Neutrophil (primary cell): ENCODE measurements at regions not wholly inside any gene's neighbourhood (a gene's known extent, or its start where the extent isn't known, plus 50 kb on each side); places are given as distances from the start of the nearest gene placed in this dataset.

Experiments used
- H3K27ac ChIP-seq: fragments of 200-600 bp; sonication (generic); 2 replicates; pipeline ENCODE4 v1.5.1; 2016; ENCODE audit warnings: mild to moderate bottlenecking, moderate library complexity
- H3K27me3 ChIP-seq: fragments of 200-600 bp; sonication (generic); 2 replicates; pipeline ENCODE4 v1.6.0; 2016; ENCODE audit warnings: mild to moderate bottlenecking
- H3K36me3 ChIP-seq: fragments of 200-600 bp; sonication (generic); 2 replicates; pipeline ENCODE4 v1.5.1; 2017
- H3K4me1 ChIP-seq, 2 experiments: fragments of 200-600 bp in 1 of 2; sonication (generic) in 1 of 2; 1 replicate in 1 of 2; 2 replicates in 1 of 2; pipeline versions ENCODE4 v1.5.1 to v1.6.1; 2013 to 2016; ENCODE audit warnings: low read depth in 1 of 2, low read length in 1 of 2, mild to moderate bottlenecking in 1 of 2, moderate library complexity in 1 of 2; ENCODE audit not compliant: control insufficient read depth in 1 of 2, insufficient read depth in 1 of 2
- H3K4me3 ChIP-seq, 2 experiments: fragments of 200-600 bp in 1 of 2; sonication (generic) in 1 of 2; 1 replicate in 1 of 2; 2 replicates in 1 of 2; pipeline ENCODE4 v1.5.1; 2013 to 2016; ENCODE audit warnings: low read depth in 1 of 2, low read length in 1 of 2, mild to moderate bottlenecking in 1 of 2, moderate library complexity in 1 of 2
- H3K9me3 ChIP-seq: fragments of 200-600 bp; sonication (generic); 2 replicates; pipeline ENCODE4 v1.5.1; 2016
- CTCF ChIP-seq: fragments of 200-600 bp; sonication (generic); IDR thresholded peaks from 2 replicates; pipeline ENCODE4 v1.5.1; 2016; ENCODE audit warnings: antibody characterized with exemption

DNA sequence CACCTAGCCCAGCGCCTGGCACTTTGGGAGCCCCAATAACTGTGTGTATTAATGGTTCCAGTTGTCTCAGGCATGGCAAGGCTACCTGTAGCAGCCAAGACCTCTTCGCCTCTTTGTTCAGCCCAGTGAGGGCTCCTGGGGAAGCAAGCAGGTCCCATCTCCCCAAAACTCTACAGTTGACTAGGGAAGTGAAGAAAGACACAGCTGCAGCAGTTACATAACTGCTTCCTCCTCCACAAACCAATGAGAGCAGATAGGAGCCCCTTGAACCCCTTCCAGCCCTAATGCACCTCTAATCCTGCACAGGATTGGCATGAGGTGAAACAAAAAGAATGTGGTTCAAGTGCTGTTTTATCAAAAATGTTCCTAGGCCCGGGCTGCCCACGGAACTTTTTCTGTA, 100.5 kb downstream of the SYF2 start:
- H3K27ac ChIP-seq, result peak overlapping the region; percentile 73
- H3K4me3 ChIP-seq, result peak overlapping the region; percentile 7 to 38
- TF ChIP-seq CTCF, result no peak
- H3K36me3 ChIP-seq, result no peaks in the 10 kb centered on the region
- H3K4me1 ChIP-seq, result peaks cover 47 to 49% of the 10 kb centered on the region in 2 experiments
- H3K9me3 ChIP-seq, result no peaks in the 10 kb centered on the region
- H3K27me3 ChIP-seq, result no peaks in the 10 kb centered on the region

- TF ChIP-seq CTCF, result no peak
- no peak overlapping the region for H3K4me3 ChIP-seq
- H3K36me3 ChIP-seq, result no peaks in the 10 kb centered on the region
- H3K9me3 ChIP-seq, result no peaks in the 10 kb centered on the region
- H3K4me1 ChIP-seq, result peaks cover 47 to 49% of the 10 kb centered on the region in 2 experiments
- H3K27ac ChIP-seq, result peak overlapping the region; percentile 73
- H3K27me3 ChIP-seq, result no peaks in the 10 kb centered on the region
Measured at GRCh38 chr1:25130895-25131294, 101.4 kb downstream of the SYF2 start.

DNA sequence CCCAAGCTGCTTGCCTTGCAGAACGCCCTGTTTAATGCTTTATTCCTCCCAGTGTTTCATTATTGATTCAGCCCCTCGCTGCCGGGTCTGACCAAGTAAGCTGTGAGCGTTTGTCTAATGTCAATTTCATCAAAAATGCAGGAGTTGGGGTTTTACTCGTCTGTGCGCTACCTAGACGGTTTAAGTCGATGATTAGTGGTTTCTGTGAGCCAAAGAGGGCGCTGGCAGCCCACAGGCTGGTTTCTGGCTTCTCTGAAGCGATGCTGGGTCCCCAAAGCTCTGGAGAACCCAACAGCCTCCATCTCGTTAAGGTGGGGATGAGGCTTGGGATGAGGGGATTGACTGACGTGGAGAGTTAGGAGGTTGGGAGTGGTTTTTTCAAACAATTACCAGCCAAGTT, 102.9 kb downstream of the SYF2 start:
- Histone ChIP-seq H3K4me3 (no peak overlapping the region), H3K27me3 (no peaks in the 10 kb centered on the region), H3K4me1 (peaks cover 47 to 49% of the 10 kb centered on the region in 2 experiments), H3K36me3 (no peaks in the 10 kb centered on the region), H3K27ac (no peak overlapping the region), H3K9me3 (no peaks in the 10 kb centered on the region)
- no peak for TF ChIP-seq CTCF

- no peaks in the 10 kb centered on the region for H3K36me3 ChIP-seq
- H3K27ac ChIP-seq, result peak overlapping the region; percentile 46
- H3K4me1 ChIP-seq, result peaks cover 47 to 49% of the 10 kb centered on the region in 2 experiments
- no peak for TF ChIP-seq CTCF
- H3K27me3 ChIP-seq, result no peaks in the 10 kb centered on the region
- no peak overlapping the region for H3K4me3 ChIP-seq
- H3K9me3 ChIP-seq, result no peaks in the 10 kb centered on the region
Measured at GRCh38 chr1:25128121-25128621, 104.1 kb downstream of the SYF2 start.

DNA sequence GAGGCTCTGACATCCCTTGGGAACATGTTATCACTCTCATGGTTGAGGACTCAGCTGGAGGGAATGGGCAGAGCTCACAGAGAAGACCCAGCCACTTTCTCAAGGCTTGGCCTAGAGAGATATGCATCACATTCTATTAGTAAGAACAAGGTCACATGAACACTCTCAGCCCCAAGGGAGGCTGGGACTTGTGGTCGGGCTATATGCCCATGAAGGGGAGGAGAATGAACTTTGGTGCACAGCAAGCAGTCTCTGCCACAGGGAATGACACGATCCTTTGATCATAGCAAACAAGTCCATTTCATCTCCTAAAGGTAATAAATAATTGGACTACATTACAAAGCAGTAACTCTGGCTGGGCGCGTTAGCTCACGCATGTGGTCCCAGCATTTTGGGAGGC, 105.7 kb downstream of the SYF2 start:
- no peaks in the 10 kb centered on the region for H3K9me3 ChIP-seq
- H3K4me1 ChIP-seq, result peaks cover 33 to 36% of the 10 kb centered on the region in 2 experiments
- no peak overlapping the region for H3K4me3 ChIP-seq
- no peaks in the 10 kb centered on the region for H3K27me3 ChIP-seq
- H3K27ac ChIP-seq, result no peak overlapping the region
- no peaks in the 10 kb centered on the region for H3K36me3 ChIP-seq
- no peak for TF ChIP-seq CTCF

- H3K4me1 ChIP-seq, result peaks cover 37 to 39% of the 10 kb centered on the region in 2 experiments
- TF ChIP-seq CTCF, result no peak
- H3K4me3 ChIP-seq, result no peak overlapping the region
- no peak overlapping the region for H3K27ac ChIP-seq
- no peaks in the 10 kb centered on the region for H3K27me3 ChIP-seq
- H3K36me3 ChIP-seq, result no peaks in the 10 kb centered on the region
- H3K9me3 ChIP-seq, result no peaks in the 10 kb centered on the region
Measured at GRCh38 chr1:25123551-25123950, 108.8 kb downstream of the SYF2 start.
